GM12873 (cell line): ENCODE measurements at regions not wholly inside any gene's neighbourhood (a gene's known extent, or its start where the extent isn't known, plus 50 kb on each side); places are given as distances from the start of the nearest gene placed in this dataset.

Source experiments
- CTCF ChIP-seq: IDR thresholded peaks from 2 replicates; pipeline ENCODE4 v1.5.1; 2012; ENCODE audit warnings: low read depth, mild to moderate bottlenecking, moderate library complexity, low read length, control low read depth; ENCODE audit not compliant: insufficient read depth; ENCODE audit errors: missing control alignments

- no peak for TF ChIP-seq CTCF
Measured at GRCh38 chr1:88104236-88104635, 579.8 kb upstream of the PKN2 start.

GRCh38 chr1:88104886-88105285, 579.2 kb upstream of the PKN2 start:
- no peak for TF ChIP-seq CTCF

DNA sequence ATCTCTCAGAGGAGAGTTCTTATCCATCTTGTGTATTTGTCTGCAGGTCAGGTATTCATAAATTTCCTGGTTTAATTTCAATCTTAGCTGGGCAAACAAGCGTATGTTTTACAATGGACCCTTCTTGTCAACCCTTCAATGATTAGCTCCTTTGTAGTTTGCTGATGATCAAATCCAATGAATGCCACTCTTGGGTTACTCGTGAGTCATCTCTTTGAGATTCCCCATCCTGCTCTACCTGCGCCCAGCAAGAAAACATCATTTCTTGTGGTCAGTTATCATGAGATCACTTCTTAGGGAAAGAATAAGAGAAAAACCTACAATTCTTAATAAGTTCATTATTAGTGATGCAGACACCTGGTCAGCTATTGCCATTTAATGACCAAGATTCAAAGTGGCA, 572.3 kb upstream of the PKN2 start:
- no peak for TF ChIP-seq CTCF

GRCh38 chr1:88117597-88117996, 566.5 kb upstream of the PKN2 start:
- TF ChIP-seq CTCF = no peak

GRCh38 chr1:88118176-88118845, 565.8 kb upstream of the PKN2 start:
- no peak for TF ChIP-seq CTCF

DNA sequence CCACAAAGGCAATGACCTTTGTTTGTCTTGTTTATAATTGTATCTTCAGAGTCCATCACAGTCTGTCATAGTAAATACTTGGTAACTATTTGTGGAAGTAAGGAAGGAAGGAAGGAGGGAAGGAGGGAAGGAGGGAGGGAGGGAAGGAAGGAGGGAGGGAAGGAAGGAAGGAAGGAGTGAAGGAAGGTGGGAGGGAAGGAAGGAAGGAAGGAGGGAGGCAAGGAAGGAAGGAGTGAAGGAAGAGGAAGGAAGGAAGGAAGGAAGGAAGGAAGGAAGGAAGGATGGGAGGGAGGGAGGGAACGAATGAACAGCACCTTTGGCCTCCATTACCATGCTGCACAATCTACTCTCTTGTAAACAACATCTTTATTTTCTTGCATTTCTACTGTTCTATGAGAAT, 559.5 kb upstream of the PKN2 start:
- TF ChIP-seq CTCF = no peak

DNA sequence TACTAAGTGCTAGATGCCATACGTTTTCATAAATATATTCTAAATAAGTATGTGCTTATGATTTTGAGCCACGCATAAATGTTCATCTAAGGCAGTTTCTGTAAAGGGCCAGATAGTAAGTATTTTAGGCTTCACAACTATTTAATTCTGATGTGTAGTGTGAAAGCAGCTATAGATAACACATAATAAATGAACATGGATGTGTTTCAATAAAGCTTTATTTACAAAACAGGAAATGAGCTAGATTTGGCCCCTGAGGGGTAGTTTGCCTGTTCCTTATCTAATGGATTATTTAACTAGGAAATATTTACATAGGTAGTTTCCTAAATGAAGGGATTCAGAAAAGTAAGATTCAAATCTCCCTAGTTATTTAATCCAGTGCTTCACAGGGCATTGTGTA, 557.6 kb upstream of the PKN2 start:
- no peak for TF ChIP-seq CTCF
